ENCODE measurements at regions not wholly inside any gene's neighbourhood (a gene's known extent, or its start where the extent isn't known, plus 50 kb on each side); places are given as distances from the start of the nearest gene placed in this dataset.
"Not testable (repeated sequence)": the region's sequence is repeated elsewhere in the genome, so short reads cannot be mapped to it uniquely, and the experiment has no call there.

DNA sequence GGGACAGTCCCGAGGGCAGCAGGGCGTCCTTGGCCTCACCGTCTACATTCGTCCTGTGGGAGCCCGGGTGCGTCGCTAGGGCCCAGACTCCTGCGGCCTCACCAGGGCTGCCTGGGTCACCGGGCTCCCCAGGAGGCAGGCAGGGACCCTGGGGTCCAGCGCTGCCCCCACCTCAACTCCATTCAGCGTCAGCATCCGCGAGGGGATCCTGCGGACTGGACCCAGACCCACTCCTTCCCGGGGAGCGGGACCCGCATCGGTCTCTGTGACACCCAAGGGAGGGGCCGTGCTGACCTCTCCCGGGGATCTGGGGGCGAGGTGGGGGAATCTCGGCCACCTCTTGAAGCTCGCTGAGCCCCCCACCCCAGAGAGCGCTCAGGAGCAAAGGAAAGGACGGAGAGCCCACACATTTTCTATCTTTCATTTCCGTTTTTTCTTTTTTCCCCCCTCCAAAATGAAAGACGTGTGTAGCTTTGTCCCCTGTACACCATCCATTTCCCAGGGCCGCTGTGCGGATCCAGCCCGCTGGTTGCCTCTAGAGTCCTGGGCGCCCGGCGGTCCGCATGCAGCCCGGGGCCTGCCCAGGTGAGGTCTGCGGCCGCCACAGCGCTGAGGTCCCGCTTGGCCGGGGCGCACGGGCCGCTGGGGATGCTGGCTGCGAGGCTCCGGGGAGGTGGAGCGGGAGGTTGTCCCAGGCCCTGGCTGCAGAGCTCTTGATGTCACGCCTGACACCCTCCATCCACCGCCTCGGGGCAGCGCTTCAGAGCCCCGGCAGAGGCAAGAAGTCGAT is 178.0 kb upstream of the TPTE start:
- TF ChIP-seq POLR2AphosphoS5, POLR2A (IDR thresholded peaks at IDR 0.05): not testable (repeated sequence)
- TF ChIP-seq, protein P1, sequence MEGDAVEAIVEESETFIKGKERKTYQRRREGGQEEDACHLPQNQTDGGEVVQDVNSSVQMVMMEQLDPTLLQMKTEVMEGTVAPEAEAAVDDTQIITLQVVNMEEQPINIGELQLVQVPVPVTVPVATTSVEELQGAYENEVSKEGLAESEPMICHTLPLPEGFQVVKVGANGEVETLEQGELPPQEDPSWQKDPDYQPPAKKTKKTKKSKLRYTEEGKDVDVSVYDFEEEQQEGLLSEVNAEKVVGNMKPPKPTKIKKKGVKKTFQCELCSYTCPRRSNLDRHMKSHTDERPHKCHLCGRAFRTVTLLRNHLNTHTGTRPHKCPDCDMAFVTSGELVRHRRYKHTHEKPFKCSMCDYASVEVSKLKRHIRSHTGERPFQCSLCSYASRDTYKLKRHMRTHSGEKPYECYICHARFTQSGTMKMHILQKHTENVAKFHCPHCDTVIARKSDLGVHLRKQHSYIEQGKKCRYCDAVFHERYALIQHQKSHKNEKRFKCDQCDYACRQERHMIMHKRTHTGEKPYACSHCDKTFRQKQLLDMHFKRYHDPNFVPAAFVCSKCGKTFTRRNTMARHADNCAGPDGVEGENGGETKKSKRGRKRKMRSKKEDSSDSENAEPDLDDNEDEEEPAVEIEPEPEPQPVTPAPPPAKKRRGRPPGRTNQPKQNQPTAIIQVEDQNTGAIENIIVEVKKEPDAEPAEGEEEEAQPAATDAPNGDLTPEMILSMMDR (IDR thresholded peaks at IDR 0.05) = not testable (repeated sequence)

All from prostate gland (tissue), 2 donors.